Thyroid gland (tissue), 4 donors: ENCODE measurements at regions not wholly inside any gene's neighbourhood (a gene's known extent, or its start where the extent isn't known, plus 50 kb on each side); places are given as distances from the start of the nearest gene placed in this dataset.

Source experiments
- POLR2A ChIP-seq, 2 donors: fragments of 450-650 bp; IDR thresholded peaks; one replicate each; pipeline ENCODE4 v1.6.1; 2017; ENCODE audit warnings: antibody characterized with exemption in 2 of 2, mild to moderate bottlenecking in 2 of 2, moderate library complexity in 1 of 2
- TF ChIP-seq, protein P1 (sequence below), 6 experiments: fragments of 200-600 bp in 3 of 6; fragments of 450-650 bp in 3 of 6; sonication (generic) in 3 of 6; IDR thresholded peaks; one replicate each; pipeline ENCODE4 v1.5.1; 2016 to 2019; ENCODE audit warnings: antibody characterized with exemption in 6 of 6, mild to moderate bottlenecking in 2 of 6, inconsistent platforms in 1 of 6, moderate library complexity in 1 of 6

DNA sequence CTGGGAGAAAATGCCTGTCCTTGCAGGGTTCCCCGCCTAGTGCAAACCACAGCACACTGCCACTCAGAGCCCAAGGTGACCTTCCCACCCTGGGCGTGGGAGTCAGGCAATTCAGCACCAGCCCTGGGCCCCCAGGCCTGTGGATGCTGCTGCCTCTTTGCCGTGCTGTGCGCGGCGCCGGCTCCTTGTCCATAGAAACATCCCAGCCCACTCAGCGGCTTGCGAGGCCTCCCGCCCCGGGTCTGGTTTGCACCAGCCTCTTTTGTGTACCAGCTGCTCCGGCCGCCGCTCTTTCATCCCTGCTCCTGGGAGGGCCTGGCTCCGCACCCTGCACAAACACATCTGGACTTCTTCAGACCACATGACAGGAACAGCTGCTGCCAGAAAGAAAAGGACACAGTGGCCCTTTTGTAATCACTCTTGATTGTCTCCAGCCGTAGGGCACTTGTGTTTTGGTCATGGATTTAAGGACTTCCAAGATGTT, 75.4 kb upstream of the SDK2 start:
- TF ChIP-seq, protein P1, sequence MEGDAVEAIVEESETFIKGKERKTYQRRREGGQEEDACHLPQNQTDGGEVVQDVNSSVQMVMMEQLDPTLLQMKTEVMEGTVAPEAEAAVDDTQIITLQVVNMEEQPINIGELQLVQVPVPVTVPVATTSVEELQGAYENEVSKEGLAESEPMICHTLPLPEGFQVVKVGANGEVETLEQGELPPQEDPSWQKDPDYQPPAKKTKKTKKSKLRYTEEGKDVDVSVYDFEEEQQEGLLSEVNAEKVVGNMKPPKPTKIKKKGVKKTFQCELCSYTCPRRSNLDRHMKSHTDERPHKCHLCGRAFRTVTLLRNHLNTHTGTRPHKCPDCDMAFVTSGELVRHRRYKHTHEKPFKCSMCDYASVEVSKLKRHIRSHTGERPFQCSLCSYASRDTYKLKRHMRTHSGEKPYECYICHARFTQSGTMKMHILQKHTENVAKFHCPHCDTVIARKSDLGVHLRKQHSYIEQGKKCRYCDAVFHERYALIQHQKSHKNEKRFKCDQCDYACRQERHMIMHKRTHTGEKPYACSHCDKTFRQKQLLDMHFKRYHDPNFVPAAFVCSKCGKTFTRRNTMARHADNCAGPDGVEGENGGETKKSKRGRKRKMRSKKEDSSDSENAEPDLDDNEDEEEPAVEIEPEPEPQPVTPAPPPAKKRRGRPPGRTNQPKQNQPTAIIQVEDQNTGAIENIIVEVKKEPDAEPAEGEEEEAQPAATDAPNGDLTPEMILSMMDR (IDR thresholded peaks at IDR 0.05), result no peak
- no peak for TF ChIP-seq POLR2A (IDR thresholded peaks at IDR 0.05)
